Fibroblast of skin of right quadriceps (primary cell): ENCODE measurements at regions not wholly inside any gene's neighbourhood (a gene's known extent, or its start where the extent isn't known, plus 50 kb on each side); places are given as distances from the start of the nearest gene placed in this dataset.
A peak's percentile ranks its signal among the peaks of the same experiment; 100 is the strongest.

Experiments
- DNase-seq: peaks from one replicate; pipeline ENCODE4 v3.0.0-alpha.2; 2013

GRCh38 chr12:67797753-67798152 lies 149.2 kb downstream of the DYRK2 start:
- DNase-seq, result no peak

GRCh38 chr12:67798768-67799167 lies 150.2 kb downstream of the DYRK2 start:
- no peak for DNase-seq

GRCh38 chr12:67802731-67803130 lies 154.2 kb downstream of the DYRK2 start:
- no peak for DNase-seq

DNA sequence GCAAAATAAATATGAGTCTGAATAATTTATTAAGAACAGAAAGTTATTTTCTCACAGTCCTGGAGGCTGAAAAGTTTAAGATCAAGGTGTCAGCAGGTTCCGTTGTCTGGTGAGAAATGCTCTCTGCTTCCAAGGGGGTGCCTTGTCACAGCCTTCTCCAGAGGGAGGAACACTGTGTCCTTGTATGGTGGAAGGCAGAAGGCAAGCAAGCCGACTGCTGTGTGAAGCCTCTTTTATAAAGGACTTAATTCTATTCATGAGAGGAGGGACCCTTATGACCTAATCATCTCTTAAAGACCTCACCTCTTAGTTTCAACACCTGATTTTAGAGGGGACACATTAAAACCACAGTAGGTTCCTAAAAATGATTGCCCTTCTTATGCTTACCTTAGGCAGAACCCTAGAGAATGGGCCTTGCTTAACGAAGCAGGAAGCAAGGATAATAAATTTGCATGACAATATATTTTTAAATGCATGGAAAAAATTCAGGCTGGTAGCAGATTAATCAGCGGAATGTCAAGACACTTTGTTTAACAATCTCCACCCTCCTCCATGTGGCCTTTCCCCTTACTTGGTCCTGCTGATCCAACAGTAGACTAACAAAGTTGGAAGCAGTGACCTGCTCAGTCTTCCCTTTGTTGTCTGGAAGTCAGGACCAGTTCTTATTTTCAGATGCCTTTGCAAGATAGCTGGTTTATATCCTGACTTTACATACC lies 154.9 kb downstream of the DYRK2 start:
- DNase-seq, result no peak

GRCh38 chr12:67804168-67804567 lies 155.6 kb downstream of the DYRK2 start:
- DNase-seq, result no peak

DNA sequence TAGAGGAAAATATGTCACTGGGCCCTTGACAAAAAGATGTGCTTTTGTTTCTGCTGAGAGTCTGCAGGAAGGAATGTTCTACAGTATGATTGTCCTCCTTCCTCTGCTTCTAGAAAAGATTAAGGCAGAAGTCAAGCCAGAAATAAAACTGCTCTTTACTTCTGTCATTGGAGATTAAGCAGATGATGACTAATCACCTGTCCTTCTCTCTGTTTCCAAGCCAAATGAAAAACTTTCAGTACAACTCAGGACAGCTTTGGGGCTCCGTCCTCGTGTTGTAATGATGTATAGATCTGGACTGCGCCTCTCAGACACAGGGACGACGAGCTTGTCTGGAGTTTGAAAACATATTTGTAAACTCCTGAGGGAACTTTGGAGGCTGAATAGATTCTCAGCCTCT lies 159.3 kb downstream of the DYRK2 start:
- DNase-seq, result peak; percentile 38

GRCh38 chr12:67810166-67810565 lies 161.6 kb downstream of the DYRK2 start:
- no peak for DNase-seq

DNA sequence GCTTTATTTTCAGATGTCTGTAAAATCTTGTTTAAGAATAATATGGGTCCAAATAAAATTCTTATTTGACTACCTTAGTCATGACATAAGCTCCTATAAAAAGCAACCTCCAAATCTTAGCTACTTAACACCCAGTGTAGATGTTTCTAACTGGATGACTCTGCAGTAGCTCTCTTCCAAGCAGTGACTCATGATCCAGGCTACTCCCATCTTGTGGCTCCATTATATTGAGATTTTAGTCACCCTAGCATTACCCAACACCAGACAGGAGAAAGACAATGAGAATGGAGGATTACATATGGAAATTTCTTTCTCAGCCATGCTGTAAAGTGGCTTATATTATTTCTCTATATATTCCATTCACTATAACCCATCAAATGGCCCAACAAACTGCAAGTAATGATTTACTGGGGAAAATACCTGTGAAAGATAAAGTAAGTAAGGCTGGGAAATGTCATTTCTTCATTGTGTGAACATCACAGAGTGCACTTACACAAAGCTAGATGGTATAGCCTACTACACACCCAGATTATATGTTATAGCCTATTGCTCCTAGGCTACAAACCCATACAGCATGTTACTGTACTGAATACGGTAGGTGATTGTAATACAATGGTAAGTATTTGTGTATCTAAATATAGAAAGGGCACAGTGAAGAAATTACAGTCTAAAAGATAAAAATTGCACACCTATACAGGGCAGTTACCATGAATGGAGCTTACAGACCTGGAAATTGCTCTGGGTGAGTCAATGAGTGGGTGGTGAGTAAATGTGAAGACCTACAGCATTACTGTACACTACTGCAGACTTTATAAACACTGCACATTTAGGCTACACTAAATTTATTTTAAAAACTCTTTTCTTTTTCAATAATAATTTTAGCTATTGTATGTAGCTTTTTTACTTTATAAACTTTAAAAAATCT lies 163.2 kb downstream of the DYRK2 start:
- peak; percentile 74 for DNase-seq

DNA sequence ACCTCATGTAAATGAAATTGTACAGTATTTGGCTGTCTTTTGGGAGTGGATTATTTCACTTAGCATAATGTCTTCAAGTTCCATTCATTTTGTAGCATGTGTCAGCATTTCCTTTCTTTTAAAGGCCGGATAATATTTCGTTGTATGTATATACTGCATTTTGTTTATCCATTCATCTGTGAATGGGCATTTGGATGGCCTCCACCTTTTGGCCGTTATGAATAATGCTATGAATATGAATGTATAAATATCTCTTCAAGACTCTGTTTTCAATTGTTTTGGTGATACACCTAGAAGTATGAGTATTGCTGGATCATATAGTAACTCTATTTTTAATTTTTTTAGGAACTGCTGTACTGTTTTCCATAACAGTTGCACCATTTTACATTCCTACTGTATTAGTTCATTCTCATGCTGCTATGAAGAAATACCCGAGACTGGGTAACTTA lies 164.9 kb downstream of the DYRK2 start:
- no peak for DNase-seq

GRCh38 chr12:67816269-67816668 lies 167.7 kb downstream of the DYRK2 start:
- DNase-seq, result no peak

DNA sequence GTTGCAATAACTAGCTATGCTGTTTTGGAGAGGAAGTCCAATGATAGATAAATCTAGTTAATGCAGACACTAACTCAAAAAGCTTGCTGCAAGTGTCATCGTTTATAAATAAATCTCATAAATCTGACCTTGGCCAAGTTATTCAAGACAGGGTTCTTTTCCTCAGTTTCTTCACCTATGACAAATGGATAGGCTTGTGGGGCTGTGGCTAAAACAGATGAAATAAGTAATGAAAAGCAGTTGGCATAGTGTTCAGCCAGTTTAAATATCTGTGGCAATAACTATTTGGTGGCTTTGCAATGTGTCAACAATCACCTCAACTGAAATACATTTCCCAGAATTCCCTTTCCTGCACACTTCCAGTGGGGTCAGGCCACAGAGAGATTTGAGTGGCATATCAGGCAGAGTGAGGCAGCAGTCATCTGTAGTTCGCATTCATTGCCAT lies 169.9 kb downstream of the DYRK2 start:
- DNase-seq, result peak; percentile 74

DNA sequence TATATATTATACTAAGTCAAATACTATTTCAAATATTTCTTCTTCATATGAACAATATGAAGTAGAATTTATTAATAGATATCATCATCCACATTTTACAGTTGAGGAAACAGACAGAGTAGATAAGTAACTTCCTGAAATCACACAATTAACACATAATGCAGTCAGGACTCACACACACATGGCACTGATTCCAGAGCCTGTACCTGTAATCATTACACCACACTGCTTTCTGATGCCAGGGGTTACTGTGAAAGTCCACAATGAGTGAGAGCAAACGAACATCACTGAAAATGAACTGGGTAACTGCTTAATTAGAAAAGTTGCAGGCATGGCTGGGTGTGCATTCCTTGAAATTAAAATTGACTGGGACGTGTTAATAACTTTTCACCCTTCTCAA lies 169.3 kb upstream of the IFNG-AS1 start:
- DNase-seq, result no peak

DNA sequence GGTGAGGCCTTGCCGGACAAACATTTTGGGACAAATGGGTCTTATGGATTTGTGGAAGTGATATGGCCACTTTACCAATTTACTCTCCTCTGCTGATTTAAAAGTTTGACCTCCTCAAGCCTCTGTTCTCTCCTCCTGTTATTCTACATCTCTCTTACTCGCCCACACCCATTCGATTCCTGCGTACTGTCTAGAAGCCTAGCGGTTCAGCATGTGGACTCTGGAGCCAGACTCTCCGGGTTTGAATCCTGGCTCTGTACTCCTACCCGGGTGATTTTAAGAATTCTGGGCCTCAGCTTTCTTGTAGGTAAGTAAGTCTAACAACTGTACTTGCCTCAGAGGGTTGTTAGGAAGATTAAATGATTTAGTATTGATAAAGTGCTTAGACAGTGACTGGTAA lies 168.6 kb upstream of the IFNG-AS1 start:
- no peak for DNase-seq

GRCh38 chr12:67822826-67823225 lies 166.4 kb upstream of the IFNG-AS1 start:
- no peak for DNase-seq

DNA sequence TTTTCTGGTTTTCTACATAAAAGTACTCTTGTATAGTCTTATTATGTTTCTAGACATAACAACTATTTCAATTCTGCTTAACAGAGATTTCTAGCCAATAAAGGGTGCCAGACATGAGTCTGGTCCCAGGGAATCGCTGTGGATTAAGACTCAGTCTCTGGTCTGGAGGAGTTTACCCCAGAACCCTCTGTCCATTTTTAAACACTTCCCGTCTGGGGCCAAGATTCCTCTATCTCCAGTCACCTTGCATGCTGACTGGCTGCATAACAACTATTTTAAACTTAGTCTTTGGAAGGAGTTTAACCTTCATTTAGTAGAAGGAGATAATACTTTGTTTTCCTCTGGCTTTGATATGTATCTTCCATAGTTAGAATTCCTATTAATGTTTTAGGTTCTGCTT lies 163.1 kb upstream of the IFNG-AS1 start:
- no peak for DNase-seq

DNA sequence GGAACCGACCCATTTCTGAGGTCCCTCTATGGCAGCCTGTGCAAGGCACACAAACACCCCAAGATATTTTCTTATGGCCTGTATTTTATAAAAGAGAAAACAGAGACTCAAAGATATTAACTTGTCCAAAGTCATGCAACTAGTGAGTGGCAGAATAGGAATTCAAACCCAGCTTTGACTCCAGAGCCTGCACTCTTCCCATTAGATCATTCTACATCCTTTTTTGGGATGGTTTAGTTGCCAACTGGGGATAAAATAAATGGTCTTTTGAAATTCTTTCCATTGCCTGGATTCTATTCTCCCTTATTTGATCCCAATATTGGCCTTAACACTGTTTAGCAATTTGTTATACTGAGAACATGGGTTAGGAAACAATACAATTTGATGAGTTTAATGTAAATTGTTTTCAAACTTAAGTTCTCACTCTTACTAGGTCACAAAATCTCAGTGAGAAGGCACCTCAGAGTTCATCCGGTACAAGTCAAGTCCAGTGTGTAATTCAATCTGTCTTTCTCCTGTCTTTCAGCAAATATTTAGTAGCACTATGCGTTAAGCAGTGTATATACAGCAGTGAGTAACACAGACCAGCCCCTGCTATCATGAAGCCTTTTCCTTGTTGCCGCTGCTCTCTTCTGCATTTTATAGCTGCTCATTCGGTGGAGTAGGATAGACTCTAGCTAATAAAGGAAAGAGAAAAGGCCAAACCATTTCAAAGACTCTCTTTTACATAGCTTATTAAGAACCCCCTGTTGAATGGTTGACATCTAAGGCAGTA lies 162.1 kb upstream of the IFNG-AS1 start:
- DNase-seq, result peak; percentile 51

- peak; percentile 97 for DNase-seq
These were observed 161.3 kb upstream of the IFNG-AS1 start for GRCh38 chr12:67827820-67828383.

- no peak for DNase-seq
These were observed 159.4 kb upstream of the IFNG-AS1 start for GRCh38 chr12:67829896-67830295.

DNA sequence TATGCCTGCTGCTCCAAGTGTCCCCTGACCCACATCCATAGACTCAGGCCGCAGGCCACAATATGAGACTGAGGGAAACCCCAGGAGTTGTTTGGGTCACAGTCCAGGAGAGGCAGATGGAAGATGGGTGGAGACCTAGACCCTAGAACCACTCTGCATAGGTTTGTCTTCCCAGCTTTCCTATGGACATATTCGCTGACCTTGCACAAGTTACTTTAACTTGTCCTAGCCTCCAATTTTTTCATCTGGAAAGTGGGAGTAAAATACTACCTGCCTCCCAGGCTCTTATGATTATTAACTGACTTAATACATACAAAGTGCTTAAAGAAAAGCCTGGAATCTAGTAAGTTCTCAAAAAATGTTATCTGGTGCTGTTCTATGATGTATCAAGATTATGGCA lies 157.1 kb upstream of the IFNG-AS1 start:
- DNase-seq, result no peak

GRCh38 chr12:67833602-67834001 lies 155.6 kb upstream of the IFNG-AS1 start:
- no peak for DNase-seq

- DNase-seq, result no peak
These were observed 151.4 kb upstream of the IFNG-AS1 start for GRCh38 chr12:67837876-67838275.

DNA sequence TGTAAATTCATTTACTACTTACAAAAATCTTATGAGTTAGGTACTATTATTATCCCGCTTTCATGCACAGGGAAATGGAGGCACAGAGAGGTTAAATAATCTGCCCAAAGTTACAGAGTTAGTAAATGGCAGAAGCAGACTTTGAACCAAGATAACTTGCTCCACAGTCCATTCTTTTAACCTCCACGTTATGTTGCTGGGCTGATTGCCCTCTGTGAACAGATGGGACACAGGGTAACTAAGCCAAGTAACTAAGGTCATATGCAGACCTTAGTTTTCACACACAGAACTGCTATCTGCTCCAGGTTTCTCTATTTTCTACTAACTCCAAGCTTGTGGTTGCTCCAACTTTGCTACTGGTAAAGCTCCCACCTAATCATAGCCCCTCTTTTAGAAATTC lies 147.1 kb upstream of the IFNG-AS1 start:
- DNase-seq, result no peak

DNA sequence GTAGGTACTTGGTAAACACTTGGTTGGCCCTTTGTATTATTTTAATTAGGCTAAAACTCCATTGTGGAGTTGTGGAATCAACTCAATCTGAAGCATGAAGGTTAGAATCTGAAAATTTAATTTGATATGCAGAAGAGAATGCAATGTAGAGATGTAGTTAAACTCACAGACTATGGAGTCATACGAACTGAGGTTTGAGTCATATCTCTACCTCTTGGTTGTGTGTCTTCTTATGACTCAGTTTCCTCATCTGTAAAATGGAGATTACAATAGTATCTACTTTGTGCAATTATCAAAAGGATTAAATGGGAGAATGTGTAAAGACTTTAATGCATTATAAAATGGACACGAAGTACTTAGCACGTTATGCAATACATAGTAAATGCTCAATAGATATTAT lies 146.0 kb upstream of the IFNG-AS1 start:
- no peak for DNase-seq
